ENCODE measurements at regions not wholly inside any gene's neighbourhood (a gene's known extent, or its start where the extent isn't known, plus 50 kb on each side); places are given as distances from the start of the nearest gene placed in this dataset.
"Not testable (repeated sequence)": the region's sequence is repeated elsewhere in the genome, so short reads cannot be mapped to it uniquely, and the experiment has no call there.

GRCh38 chrX:79026742-79027141 is 81.6 kb downstream of the P2RY10 start:
- not testable (repeated sequence) for DNase-seq

- DNase-seq: no peak
Measured at GRCh38 chrX:79035421-79035820, 90.2 kb downstream of the P2RY10 start.

GRCh38 chrX:79036157-79036880 is 91.1 kb downstream of the P2RY10 start:
- peak; percentile 27 for DNase-seq

GRCh38 chrX:79065696-79066095 is 78.8 kb upstream of the GPR174 start:
- peak; percentile 10 for DNase-seq

- DNase-seq: no peak
Measured at GRCh38 chrX:79078114-79078513, 66.4 kb upstream of the GPR174 start.

- DNase-seq: no peak
Measured at GRCh38 chrX:79079477-79079876, 65.0 kb upstream of the GPR174 start.

GRCh38 chrX:79080141-79080540 is 64.3 kb upstream of the GPR174 start:
- no peak for DNase-seq

GRCh38 chrX:79081895-79082512 is 62.5 kb upstream of the GPR174 start:
- DNase-seq: peak; percentile 17

GRCh38 chrX:79082899-79083298 is 61.6 kb upstream of the GPR174 start:
- no peak for DNase-seq

GRCh38 chrX:79084923-79085322 is 59.6 kb upstream of the GPR174 start:
- DNase-seq: no peak

GRCh38 chrX:79089896-79090584 is 54.4 kb upstream of the GPR174 start:
- peak; percentile 57 for DNase-seq

GRCh38 chrX:79094075-79094832 is 50.2 kb upstream of the GPR174 start:
- no peak for DNase-seq
